Spleen (tissue), 7 donors: ENCODE measurements at regions not wholly inside any gene's neighbourhood (a gene's known extent, or its start where the extent isn't known, plus 50 kb on each side); places are given as distances from the start of the nearest gene placed in this dataset.

Source experiments
- POLR2A ChIP-seq, 3 donors: fragments of 450-650 bp; IDR thresholded peaks; one replicate each; pipeline ENCODE4 v1.5.1; 2017; ENCODE audit warnings: antibody characterized with exemption in 3 of 3, mild to moderate bottlenecking in 1 of 3
- TF ChIP-seq, protein P1 (sequence below), 11 experiments: fragments of 200-600 bp in 7 of 11; fragments of 450-650 bp in 4 of 11; sonication (generic) in 4 of 11; IDR thresholded peaks in 8 of 11; conservative IDR thresholded peaks in 3 of 11; 1 replicate in 7 of 11; 2 replicates in 4 of 11; pipeline versions ENCODE4 v1.4.0 to v1.8.0; 2016 to 2021; ENCODE audit warnings: antibody characterized with exemption in 11 of 11, inconsistent platforms in 4 of 11, mild to moderate bottlenecking in 1 of 11
- donor health status: DM: no; HTN: no; CAD: no; lungs with moderate emphysema.
- donor health status: DM: no; HTN: no; CAD: no.
- donor health status: DM: no; HTN: no; CAD: no.

GRCh38 chr4:137454767-137455166 is 77.5 kb downstream of the PCDH18 start:
- TF ChIP-seq, protein P1, sequence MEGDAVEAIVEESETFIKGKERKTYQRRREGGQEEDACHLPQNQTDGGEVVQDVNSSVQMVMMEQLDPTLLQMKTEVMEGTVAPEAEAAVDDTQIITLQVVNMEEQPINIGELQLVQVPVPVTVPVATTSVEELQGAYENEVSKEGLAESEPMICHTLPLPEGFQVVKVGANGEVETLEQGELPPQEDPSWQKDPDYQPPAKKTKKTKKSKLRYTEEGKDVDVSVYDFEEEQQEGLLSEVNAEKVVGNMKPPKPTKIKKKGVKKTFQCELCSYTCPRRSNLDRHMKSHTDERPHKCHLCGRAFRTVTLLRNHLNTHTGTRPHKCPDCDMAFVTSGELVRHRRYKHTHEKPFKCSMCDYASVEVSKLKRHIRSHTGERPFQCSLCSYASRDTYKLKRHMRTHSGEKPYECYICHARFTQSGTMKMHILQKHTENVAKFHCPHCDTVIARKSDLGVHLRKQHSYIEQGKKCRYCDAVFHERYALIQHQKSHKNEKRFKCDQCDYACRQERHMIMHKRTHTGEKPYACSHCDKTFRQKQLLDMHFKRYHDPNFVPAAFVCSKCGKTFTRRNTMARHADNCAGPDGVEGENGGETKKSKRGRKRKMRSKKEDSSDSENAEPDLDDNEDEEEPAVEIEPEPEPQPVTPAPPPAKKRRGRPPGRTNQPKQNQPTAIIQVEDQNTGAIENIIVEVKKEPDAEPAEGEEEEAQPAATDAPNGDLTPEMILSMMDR (IDR thresholded peaks at IDR 0.05 in 8 of 11, conservative IDR thresholded peaks at IDR 0.05 in 3 of 11), result no peak
- TF ChIP-seq POLR2A (IDR thresholded peaks at IDR 0.05), result no peak
